CD4-positive, alpha-beta T cell treated with Interleukin-6 at 100 ng/mL for 8 hours (primary cell): ENCODE measurements at regions not wholly inside any gene's neighbourhood (a gene's known extent, or its start where the extent isn't known, plus 50 kb on each side); places are given as distances from the start of the nearest gene placed in this dataset.
"Not testable (repeated sequence)": the region's sequence is repeated elsewhere in the genome, so short reads cannot be mapped to it uniquely, and the experiment has no call there.

Experiments used
- DNase-seq: peaks from one replicate; pipeline ENCODE4 v3.0.0-alpha.2; 2020; ENCODE audit warnings: mixed read lengths, low spot score

DNA sequence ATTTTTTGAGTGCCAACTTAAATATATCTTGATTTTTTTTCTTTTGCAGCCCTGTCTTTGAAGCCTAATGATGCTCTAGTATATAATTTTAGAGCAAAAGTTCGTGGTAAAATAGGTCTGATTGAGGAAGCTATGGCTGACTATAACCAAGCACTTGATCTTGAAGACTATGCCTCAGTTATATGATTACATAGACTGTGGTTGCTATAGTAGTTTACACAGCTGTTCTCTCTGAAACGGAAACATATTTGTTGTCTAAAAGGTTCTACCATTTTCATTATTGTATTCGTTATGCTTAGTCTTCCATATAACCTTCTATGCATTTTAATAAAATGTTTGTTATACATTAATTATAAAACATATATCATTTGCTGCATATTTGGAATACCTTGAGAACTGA lies 246.7 kb downstream of the TTC6 start:
- DNase-seq: no peak

DNA sequence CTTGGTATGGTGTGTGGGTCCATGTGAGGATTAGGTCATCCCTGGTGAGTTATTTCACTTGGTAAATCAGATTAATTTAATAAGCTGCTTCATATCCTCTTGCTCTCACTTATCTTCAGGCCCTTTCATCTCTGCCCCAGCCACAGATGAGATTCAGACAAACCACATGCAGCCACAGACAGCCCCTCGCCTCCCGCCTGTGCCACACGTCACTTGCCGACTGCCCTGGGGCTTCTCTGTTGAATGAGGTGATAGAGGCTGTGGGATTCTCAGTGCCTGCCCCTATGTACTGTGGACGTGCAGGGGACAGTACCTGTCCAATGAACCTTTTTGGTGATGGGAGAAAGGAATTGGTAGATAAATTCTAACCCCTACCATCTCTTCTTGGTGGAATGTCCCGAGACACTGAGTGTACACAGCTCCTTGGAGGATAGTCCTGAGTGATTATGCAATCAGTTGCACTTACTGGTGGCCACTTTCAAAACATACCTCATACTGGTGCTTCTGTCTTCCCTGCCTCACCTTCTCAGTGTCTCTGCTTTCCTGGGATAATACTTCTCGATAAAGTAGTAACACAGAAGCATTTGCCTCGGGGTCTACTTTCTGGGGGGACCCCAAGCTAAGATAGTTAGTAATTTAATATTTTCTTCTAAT lies 248.7 kb downstream of the TTC6 start:
- DNase-seq: no peak

DNA sequence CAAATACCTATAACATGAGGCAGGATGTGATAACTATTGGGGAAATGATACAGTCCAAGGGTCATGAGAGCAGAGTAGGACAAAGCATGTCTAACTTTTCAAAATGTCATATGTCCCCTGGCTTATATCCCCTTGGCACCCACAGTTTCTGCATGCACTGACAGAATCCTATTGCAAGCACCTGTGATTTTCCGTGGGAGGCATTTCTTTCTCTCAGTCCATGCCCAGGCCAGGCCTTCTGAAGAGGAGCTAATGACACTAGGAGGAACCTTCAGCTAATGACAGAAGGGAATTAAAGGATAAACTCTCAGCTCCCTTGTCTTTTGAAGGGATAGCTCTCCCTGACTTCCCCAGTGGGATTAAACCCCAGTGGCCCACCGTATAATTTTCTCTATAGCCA lies 249.2 kb downstream of the TTC6 start:
- DNase-seq: no peak

DNA sequence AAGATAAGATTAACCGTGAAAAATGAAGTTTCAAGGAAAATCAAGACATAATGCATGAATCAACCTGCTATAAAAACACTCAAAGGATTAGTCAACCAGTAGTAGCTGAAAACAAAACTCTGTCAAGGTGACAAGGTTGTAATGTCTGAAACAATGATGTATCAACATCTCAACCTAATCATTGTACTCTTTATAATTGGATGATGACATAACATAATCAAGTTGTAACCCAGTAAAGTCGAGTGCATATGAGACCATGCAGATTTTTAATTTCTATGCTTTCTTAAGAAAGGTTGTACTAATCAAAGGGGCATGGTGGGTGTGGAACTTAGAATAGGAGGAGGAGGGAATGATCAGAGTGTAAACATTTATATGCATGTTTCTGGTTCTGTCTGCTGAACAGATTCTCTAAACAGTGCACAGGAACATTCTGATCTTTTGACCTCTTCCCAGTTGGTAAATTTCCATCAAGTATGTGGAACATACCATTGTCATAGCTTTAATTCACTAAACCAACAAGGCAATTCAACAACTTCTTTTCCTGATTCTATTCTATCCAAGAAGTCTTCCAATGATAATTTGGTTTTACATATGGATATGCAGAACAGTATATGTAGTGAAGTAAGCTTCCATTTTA lies 253.7 kb downstream of the TTC6 start:
- no peak for DNase-seq

DNA sequence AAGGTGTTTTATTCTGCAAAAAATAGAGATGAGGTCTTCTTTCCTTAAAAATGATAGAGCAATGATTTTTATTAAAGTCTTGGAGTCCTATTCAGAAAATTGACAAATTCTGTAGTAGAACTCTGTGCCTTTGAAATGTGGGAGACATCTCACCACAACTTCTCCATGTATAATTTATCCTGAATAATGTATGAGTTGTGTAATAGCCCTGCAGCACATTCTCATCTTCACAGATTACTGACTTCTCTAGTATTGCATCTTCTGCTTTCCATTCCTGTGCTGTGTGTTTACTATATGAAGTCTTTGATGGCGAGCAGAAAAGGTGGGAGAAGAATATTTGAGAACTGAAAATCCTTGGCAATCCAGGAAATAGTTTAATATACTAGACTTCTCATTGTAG lies 255.6 kb downstream of the TTC6 start:
- DNase-seq: no peak

DNA sequence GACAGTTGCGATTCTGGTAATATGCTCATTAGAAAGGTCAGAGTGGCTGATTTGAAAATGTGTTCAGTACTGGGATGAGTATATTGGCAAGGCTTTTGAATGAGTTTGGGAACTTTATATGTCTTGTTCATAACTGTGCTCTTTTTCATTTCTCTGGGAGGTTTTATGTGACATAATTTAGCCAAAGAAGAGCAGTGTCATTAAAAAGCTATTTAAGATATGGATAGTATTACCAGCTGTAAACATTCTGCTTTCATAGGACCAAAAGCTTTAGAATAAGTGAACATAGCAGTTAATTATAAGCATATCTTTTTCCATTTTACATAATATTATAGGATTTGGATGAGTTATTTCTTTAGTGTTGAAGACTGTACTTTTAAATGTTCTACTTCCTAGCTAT lies 260.4 kb downstream of the TTC6 start:
- no peak for DNase-seq

DNA sequence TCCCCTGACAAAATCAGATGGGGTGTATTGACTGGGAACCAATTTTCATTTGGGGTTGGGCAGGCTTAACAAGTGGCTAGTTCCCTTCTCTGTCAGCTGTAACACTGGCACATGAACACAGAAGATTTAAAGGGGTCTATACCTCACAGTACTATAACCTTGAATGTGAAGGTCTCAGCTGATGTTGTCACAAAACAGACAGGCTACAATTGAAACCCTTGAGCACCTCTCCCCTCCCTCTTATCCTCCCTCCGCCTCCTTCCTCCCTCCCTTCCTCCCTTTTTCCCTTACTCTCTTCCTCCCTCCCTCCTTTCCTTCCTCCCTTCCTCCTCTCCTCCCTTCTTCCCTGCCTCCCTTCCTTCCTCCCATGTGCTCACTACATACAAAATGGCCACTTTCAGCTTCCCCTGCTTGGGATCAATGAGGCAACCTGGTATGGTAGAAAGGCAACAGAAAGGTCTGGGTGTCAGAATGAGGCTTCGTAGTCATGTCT lies 262.4 kb downstream of the TTC6 start:
- DNase-seq: no peak

DNA sequence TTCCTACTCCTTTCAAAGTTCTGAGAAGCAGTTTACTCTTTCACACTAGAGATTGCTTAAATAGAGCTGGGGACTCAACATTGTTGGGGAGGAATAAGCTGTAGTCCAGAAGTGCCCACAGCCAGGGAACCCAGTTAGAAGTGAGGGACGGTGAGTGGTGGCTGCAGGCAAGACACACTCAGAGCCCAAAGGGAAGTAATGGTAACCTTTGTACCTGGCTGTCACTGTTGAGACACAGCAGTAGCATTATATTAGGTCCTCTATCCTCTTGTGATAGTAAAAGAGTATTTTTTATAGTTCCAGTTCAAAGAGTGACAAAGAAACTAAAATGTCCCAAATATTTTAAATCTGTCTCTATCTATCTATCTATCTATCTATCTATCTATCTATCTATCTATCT lies 263.3 kb downstream of the TTC6 start:
- no peak for DNase-seq

DNA sequence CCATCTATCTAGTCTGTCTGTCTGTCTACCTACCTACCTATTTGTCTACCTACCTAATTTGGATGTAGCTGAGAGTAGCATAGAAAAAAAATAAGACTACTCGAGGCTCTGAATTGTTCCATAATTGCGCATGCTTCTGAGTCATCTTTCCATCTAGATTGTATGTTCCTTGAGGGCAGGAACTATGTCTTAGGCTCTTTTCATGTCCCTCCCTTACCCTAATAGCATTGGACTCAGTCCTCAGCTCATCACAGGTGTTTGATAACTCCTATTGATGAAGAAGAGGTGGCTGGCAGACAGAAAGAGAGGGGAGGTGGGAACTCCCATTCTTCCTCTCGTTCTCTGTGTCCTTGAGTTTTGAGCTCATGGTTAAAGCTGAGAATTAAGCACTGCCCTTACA lies 263.7 kb downstream of the TTC6 start:
- DNase-seq: no peak

DNA sequence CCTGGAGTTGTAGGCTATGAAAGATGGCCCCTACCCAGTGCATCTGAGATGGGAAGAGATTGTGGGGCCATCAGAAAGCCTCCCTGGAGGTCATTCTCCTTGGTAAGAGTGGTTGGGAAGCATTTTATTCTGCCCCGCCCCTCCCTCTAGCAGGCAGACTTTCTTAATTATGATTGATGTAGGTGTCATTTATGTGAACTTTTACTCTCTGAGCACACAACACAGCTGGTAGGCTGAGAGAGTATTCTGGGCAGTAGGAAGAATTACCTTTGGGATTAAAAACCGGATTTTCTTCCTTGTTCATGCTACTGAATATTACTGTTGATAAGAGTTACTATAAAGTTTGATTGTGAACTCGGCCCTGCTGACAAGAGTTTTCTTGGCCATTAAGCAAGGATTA lies 266.8 kb downstream of the TTC6 start:
- no peak for DNase-seq

DNA sequence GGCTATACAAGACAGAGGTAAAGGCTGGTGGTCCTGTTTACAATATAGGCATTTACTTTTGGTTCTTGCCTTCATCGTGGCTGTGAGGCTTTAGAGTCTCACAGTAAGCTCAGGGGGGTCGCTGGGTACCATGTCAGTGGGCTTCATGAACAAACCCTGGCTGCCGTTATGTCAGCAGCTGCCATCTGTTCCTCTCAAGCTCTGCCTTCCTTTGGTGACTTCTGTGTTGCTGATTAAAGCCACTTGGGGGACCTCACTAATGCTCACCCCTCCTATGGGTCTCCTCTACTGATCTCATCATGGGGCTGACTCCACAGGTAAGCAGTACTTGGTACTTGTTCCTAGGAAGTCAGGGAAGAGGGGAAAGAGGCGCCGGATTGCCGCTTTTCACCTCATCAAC lies 268.7 kb downstream of the TTC6 start:
- no peak for DNase-seq

DNA sequence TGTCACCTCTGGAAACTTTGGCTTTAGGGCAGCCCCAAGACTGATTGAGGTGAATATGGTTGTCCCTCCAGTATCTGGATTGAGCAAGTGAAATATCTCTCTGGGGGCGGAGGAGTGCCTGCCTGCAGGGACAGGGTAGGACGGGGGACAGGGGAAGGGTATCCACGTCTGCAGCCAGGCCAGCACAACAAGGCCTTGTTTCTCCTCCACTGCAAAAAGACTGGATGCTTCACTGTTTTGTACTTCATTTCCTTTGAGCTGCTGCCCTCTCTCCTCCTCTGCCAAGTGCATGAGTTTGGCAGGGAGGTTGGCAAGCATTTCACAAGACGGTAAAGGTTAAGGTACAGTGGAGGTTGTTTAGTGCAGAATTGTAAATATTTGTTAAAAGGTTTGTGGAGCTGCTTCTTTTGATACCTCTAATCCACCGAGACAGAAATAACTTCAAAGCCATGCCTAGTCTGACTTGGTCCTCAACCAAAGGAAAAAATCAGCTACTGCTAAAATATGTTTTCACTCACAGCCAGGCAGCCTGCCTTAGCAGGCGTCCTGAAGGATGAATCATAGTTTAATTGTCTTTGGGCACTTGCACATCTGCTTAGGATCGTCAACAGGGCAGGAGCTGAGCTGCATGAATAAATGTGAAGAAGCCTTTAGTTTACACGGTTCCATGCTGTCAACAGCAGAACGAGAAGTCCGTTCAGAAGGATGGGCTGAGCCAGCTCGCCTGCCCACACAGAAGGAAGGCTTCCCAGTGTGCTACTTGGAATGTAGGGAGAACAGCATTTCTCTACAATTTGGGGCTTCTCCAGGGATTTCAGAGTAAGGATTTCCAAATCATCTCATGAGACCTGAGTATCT lies 269.7 kb downstream of the TTC6 start:
- no peak for DNase-seq

DNA sequence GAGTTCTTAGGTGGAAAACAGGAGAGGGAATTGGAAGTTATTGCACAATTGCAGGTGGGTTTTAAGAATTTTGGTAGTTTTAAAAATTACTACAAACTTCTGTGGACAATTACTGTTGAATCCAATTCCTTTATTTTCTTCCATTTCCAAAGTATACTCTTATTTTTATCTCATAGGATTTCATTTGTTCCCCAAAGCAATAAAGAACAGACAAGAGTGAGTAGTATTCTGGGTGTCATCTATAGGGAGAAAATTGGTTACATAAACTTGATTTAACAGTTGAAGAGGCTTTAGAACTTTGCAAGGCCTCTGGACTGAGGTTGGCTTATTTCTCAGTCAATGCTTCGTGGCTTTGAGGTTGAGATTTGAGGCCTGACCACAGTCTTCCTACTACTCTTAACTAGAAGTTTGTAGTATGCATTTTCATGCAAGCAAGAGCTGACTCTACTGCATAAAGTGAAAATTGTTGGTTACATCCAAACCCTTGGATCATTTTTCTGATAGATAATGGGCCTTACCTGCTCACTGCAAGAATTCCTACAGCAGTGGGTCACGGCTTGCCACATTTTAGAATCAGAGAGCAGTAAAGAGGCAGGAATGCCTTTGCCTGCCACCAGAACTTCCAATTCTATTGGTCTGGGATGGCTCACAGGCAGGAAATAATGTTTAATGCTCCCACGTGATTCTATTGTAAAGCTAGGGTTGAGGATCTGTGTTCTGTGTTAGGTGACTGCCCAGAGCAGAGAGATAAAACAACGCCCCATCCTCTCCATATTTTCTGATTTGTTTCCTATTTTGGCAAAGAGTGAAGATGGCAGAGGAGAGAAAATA lies 270.5 kb downstream of the TTC6 start:
- no peak for DNase-seq

DNA sequence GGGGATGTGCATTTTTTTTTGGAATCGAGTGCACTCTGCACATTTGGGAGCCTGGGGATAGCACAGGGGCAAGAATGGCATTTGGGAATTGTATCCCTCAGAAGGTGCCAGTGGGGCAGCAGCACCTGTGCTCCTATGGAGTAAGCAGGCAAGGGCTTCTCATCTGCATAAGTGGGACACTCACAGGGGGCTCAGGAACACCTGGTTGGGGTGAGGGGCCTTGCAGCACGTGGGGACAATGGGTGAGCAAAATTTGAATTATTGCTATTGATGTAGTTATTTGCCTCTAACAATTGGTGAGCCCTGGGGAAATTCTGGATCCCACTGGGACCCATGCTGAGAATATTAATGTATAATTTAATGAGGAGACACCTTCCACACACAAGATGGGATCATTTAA lies 274.2 kb downstream of the TTC6 start:
- no peak for DNase-seq

DNA sequence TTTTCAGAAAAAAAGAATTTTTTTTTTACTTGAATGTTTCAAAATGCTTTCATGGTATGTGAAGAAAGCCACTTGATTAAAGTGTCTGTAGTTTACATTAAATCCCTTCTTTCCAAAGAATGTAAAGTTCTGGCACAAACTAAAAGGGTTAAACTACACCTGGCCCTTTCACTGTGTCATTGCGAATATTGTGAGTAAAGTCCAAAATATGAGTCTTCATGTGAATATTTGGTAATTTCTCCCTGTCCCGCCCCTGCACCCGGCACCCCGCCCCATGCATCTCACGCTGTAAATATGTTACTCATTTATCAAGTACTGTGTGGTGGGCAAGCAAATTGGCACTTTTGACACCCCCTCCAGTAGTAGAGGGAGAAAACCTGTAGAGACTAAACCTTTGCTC lies 274.7 kb downstream of the TTC6 start:
- no peak for DNase-seq

DNA sequence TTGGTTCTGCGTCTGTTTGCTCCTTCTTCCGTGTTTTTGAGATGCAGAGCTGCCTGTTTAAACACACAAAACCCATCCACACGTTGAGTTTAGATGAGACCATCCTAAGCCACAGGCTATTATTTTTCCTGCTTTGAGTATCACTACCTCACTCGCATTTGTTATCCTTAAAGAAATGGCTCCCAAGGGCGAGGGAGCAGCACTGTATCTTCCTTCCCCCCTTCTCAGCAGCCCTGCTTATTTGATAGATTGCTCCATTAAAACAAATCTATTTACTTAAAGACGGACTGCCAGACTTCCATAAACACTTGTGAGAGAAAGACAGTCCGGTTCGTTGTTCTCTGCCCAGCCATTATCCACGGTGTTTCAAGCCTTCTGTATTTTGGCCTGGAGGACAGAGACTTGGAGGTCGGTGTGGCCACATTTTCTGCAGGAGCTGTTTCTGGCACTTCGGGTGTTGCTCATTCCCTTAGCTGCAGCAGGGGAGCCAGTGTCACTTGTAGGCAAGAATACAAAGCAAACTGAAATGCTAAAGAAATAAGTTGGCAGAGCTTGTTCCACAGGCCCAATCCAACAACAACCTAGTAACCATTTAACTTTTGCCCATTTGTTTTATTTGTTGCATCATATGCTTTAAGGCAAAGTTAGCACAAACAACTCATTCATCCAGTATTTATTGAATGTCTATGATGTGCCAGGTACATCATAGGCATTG lies 275.4 kb downstream of the TTC6 start:
- DNase-seq: no peak

DNA sequence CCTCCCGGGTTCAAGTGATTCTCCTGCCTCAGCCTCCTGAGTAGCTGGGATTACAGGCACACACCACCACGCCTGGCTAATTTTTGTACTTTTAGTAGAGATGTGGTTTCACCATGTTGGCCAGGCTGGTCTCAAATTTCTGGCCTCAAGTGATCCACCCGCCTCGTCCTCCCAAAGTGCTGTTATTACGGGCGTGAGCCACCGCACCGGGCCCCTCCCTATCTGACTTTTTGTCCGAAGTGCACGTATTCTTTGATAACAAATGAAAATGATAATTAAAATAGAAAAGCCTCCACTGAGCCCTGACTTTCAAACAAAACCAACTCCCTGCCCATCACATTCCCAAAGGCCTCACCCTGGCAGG lies 278.6 kb downstream of the TTC6 start:
- DNase-seq: not testable (repeated sequence)

DNA sequence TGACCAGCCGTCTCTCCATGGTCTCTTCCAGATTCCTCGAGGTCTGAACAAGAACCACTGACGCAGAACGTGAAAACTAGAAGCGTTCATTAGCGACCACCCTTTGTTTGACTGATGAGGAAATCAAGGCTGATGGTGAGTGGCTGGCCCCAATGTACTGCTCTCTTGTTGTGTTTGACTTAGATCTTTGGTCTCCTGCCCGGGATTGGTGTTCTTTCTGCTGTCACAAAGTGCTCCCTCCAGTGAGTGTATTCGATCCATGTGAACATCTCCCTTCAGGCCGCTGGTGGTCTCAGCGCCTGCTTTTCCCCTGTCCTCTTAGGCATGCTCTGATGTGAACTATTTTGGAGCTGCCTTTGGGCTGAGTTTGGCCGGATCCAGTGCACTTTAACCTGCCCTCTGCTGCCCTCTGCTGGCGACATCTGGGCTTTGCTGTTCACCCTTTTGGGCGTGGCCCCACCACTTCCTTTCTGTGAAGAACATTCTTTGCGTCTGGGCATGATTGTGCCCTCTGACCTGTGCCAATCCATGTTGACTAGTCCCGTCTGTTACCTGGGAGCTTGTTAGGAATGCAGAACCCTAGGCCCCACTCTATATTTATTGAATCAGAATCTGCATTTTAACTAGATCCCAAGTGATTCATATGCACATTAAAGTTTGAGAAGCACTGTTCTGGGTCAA lies 279.1 kb downstream of the TTC6 start:
- peak; percentile 70 for DNase-seq

DNA sequence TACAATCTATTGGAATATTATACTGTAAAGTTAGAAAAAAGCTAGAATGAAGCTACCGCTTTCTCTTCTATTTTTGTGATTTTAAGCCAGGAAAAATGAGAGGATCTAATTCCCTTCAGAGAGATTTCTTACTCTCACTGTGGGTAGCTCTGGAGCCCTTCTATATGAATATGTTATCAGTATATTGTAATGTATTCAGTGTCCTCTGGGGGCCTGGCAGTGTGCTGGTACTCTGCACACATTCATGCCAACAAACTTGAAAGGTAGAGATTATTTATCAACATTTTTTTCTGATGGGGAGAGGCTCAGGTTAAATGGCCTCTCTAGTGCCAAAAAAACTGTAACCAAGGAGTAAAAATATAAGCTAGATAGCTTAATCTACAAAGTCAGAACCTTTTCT lies 292.8 kb downstream of the TTC6 start:
- no peak for DNase-seq

DNA sequence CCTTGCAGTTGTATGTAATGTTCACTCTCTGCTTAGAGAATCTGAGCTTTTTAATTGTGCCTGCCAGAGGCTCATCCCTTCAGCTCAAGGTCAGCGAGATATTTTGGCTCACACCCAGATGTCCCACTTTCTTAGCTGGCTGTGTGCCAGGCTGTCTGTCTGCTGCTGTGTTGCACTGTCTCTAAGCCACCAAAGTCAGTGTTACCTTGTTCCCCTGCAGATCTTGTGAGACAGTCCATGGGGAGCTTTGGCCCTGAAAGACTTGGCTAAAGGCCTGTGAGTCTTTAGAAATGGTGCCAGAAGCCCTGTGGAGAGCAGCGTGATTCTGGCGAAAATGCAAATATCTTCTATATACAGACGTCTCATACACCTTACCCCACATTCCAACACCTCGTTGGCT lies 293.7 kb downstream of the TTC6 start:
- no peak for DNase-seq

DNA sequence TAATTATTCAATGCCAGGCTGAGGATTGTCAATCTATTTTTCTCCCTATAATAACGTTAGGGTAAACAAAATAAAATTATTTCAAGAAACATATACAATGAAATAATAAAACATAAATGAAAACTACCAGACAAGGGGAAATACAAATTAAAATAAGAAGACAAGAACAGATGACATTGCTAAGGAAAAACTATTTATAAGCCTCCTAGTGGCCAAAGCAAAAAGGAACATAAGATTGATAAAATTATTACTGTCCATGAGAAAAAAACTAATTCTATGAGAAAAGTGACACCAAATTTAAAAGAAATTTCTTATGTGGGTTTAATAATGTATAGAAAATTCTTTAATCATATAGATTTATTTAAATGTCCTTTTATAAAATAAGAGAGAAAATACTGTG lies 294.7 kb downstream of the TTC6 start:
- no peak for DNase-seq
